Activated CD8-positive, alpha-beta T cell treated with anti-CD3 and anti-CD28 coated beads, Interleukin-2, amount 10 ng/mL, durations not matched to agents 7 days and 5 days (primary cell): ENCODE measurements at regions not wholly inside any gene's neighbourhood (a gene's known extent, or its start where the extent isn't known, plus 50 kb on each side); places are given as distances from the start of the nearest gene placed in this dataset.

Experiments used
- ATAC-seq: fragments of 150-1000 bp; cut with Tn5 transposase; one replicate; pipeline ENCODE4 v1.10.0; 2021; ENCODE audit warnings: moderate library complexity
- CTCF ChIA-PET: fragments of 350-600 bp; sonication (Branson Sonifier 250); formaldehyde crosslinking; loops from one replicate; lab custom pipeline; 2021; ENCODE audit warnings: antibody characterized with exemption; lab: Charles Lee
- POLR2A ChIA-PET: fragments of 350-600 bp; sonication (Branson Sonifier 250); formaldehyde crosslinking; loops from one replicate; lab custom pipeline; 2021; ENCODE audit warnings: antibody characterized with exemption; lab: Charles Lee
- DNase-seq: peaks from one replicate; pipeline ENCODE4 v3.0.0-alpha.2; 2020
- H3K27ac Mint-ChIP-seq: one replicate; pipeline ENCODE4 v1.8.0; 2021; ENCODE audit warnings: mild to moderate bottlenecking, mixed read lengths
- H3K27me3 Mint-ChIP-seq: one replicate; pipeline ENCODE4 v1.8.0; 2021; ENCODE audit warnings: low read depth, mixed read lengths
- H3K36me3 Mint-ChIP-seq: one replicate; pipeline ENCODE4 v1.8.0; 2021; ENCODE audit warnings: low read depth, mixed read lengths
- H3K4me1 Mint-ChIP-seq: one replicate; pipeline ENCODE4 v1.8.0; 2021; ENCODE audit warnings: low read depth, mixed read lengths
- H3K4me3 Mint-ChIP-seq: one replicate; pipeline ENCODE4 v1.8.0; 2021; ENCODE audit warnings: mild to moderate bottlenecking, mixed read lengths
- H3K9me3 Mint-ChIP-seq: one replicate; pipeline ENCODE4 v1.8.0; 2022; ENCODE audit warnings: mixed read lengths; ENCODE audit not compliant: insufficient read depth

DNA sequence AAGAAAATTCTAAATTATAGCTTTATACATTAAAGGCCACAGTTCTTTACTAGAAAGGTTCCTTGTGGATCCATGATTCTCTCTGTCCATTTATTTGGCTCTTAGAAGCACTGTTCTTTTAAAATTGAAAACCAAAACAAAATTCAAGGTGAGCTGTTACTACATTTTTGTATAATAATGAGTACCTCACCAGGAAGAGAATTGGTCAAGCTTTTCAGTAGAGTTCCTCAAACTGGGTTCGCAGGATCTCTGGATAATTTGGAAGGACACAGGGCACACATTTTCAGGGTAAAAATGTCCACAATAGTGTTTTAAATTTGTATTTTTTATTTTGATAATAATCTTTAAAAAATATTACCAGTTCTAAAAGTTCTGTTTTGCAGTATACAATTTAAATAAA lies 93.0 kb downstream of the PPP1R3A start:
- no peak overlapping the region for H3K27ac Mint-ChIP-seq
- CTCF ChIA-PET: no interaction called here
- ATAC-seq: no peak
- no peaks in the 10 kb centered on the region for H3K9me3 Mint-ChIP-seq
- POLR2A ChIA-PET: no interaction called here
- H3K4me1 Mint-ChIP-seq: no peaks in the 10 kb centered on the region
- no peak for DNase-seq
- H3K4me3 Mint-ChIP-seq: no peak overlapping the region
- no peaks in the 10 kb centered on the region for H3K27me3 Mint-ChIP-seq
- no peaks in the 10 kb centered on the region for H3K36me3 Mint-ChIP-seq

DNA sequence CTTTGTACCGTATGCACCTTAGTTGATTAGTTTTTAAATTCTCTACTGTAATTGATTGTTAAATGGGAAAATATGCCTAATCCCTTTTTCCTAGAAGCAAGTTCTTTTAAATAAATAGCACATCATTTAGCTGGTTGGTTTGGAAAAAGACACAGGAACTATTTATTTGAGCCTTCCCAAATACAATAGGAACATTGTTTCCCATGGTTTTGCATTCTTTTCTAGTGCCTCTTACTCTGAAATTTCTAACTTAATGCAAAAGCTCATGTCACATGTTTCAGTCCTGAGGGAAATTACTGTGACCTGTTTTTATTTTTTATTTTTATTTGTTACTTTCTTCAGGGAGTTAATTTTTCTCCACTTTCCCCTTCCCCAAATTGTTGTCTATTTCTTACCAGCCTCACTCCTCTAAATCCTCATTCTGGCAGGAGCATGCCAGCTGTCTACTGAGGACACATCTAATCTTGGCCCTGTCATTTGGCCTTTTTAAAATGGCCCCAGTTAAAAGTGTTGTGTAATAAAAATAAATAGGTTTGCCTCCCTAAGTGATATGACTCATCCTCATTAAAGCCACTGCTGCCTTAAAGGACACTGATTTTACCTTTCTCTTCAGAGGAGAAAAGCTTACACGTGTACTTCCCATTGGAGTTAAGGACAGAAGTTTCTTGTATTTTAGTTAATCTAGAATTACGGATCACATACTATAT lies 94.5 kb downstream of the PPP1R3A start:
- Mint-ChIP-seq H3K27ac (no peak overlapping the region), H3K4me3 (no peak overlapping the region), H3K4me1 (no peaks in the 10 kb centered on the region), H3K36me3 (no peaks in the 10 kb centered on the region), H3K27me3 (no peaks in the 10 kb centered on the region), H3K9me3 (no peaks in the 10 kb centered on the region)
- DNase-seq (no peak), ATAC-seq (no peak)
- CTCF ChIA-PET: interaction anchor here (0.6 kb wide), 1 partner anchor 37 kb away, joined by 3 read pairs; no protein-coding TSS in a partner anchor
- POLR2A ChIA-PET: no interaction called here

DNA sequence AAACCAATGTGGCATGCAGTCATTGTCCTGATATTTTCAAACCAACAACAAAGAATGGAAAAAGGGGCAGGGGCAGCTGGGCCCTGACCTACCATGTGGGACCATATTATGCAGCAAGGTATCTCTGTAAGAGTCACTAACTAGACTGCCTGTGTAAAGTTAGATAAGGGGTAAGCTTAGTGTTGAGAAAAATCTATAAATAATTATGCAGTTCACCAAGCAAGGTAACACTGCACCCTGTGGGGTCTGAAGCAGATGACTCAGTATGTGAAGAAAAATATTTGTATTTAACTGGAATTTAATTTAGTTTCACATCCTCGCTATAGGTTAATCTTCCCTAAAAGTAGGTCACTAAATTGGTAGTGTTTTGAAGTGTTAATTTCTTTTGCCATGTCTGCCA lies 99.3 kb downstream of the PPP1R3A start:
- DNase-seq: no peak
- no peak for ATAC-seq
- no peaks in the 10 kb centered on the region for H3K36me3 Mint-ChIP-seq
- H3K27ac Mint-ChIP-seq: no peak overlapping the region
- POLR2A ChIA-PET: no interaction called here
- CTCF ChIA-PET: no interaction called here
- H3K9me3 Mint-ChIP-seq: no peaks in the 10 kb centered on the region
- no peak overlapping the region for H3K4me3 Mint-ChIP-seq
- no peaks in the 10 kb centered on the region for H3K27me3 Mint-ChIP-seq
- no peaks in the 10 kb centered on the region for H3K4me1 Mint-ChIP-seq

DNA sequence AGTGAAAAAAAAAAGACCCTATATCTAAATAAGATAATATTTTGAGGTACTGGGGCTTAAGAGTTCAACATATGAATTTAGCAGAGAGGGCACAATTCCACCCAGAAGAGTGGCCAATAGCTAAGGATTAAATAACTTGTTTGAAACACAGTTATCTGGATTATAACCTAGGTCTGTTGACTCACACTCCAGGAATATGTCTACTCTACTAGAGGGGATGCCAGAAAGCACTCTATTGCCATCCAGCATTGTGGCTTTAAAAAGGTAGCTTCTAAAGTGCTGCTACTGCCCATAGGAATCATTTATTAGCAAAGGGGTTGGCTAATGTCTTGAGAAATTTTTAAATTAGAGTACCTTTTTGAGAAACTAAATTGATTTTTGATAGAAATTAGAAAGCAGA lies 102.2 kb downstream of the PPP1R3A start:
- Mint-ChIP-seq H3K4me1 (no peaks in the 10 kb centered on the region), H3K36me3 (no peaks in the 10 kb centered on the region), H3K27me3 (no peaks in the 10 kb centered on the region), H3K27ac (no peak overlapping the region), H3K4me3 (no peak overlapping the region), H3K9me3 (no peaks in the 10 kb centered on the region)
- no peak for DNase-seq
- ATAC-seq: no peak
- CTCF ChIA-PET: no interaction called here
- POLR2A ChIA-PET: no interaction called here

DNA sequence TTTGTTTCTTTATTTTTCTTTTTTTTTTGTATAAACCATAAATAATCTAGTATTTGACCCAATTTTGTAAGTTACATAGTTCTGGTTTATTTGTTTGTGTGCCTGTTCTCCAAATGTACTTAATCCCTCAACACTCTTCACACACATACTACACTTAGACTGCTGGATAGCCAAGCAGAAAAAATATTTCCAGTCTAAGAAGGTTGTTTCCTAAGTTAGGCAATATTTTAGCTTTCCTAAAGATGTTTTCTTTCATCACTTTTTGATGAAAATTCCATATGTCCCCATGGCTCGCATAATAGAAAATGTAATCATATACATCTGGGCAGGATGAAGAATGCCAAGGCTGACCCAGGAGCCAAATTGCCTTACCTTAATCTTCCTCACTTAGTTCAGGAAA lies 105.3 kb downstream of the PPP1R3A start:
- DNase-seq: no peak
- CTCF ChIA-PET: no interaction called here
- ATAC-seq: no peak
- no peaks in the 10 kb centered on the region for H3K9me3 Mint-ChIP-seq
- H3K27ac Mint-ChIP-seq: no peak overlapping the region
- no peak overlapping the region for H3K4me3 Mint-ChIP-seq
- no peaks in the 10 kb centered on the region for H3K27me3 Mint-ChIP-seq
- no peaks in the 10 kb centered on the region for H3K4me1 Mint-ChIP-seq
- H3K36me3 Mint-ChIP-seq: no peaks in the 10 kb centered on the region
- POLR2A ChIA-PET: no interaction called here

DNA sequence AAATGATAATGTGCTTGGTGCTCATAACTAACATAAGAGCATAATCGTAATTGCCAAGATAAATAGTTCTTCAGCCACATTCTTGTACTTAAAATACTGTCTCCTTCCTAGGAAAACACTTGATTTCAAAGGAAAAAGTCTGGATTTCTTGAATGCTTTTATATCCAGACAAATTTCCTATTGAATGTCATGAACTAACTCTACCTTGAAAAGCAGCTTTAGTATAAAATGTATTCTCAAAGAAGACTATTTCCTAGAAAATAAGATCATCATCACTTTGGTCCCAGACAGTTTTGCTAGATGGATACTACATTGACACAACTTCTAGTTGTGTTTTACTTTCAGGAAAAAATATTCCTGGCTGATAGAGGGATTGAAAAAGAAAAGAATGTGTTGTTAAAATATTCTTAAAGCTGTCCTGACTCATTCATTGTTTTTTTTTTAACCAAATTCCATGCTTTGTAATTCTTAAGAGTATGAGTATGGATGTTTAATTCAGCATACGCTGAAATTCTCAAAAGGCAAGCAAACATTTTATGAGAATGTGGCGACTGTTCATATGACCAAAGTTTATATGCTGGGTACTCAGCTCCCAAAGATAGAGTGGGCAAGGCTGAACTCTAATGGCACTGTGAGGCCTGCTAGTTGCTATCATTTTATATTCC lies 106.1 kb downstream of the PPP1R3A start:
- ChIA-PET POLR2A (no interaction called here), CTCF (no interaction called here)
- no peak overlapping the region for H3K27ac Mint-ChIP-seq
- H3K27me3 Mint-ChIP-seq: no peaks in the 10 kb centered on the region
- DNase-seq (no peak), ATAC-seq (no peak)
- no peaks in the 10 kb centered on the region for H3K9me3 Mint-ChIP-seq
- H3K4me3 Mint-ChIP-seq: no peak overlapping the region
- H3K4me1 Mint-ChIP-seq: no peaks in the 10 kb centered on the region
- no peaks in the 10 kb centered on the region for H3K36me3 Mint-ChIP-seq

DNA sequence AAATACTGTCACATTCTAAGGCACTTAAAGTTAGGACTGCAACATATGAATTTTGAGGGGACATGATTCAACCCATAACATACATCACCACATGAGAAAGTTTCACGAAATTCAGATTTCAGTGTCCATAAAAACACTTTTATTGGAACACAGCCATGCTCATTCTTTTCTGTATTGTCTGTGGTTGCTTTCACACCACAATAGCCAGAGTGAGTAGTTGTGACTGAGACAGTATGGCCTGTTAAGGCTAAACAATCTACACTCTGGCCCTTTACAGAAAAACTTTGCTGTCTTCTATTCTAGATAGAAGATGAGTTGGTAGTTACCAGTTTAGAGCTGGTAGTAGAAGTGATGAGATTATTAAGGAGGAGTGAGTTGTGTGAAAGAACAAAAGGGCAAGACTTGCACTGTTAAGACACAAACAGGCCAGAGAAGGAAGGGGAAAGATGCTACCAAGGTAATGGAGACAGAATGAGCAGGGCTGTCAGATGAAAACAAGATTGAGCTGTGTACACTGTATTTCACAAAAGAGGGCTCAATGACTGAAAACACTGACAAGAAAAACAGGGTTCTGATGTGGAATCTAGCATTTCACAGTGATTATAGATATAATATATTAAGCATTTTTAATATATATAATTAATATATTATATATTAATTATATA lies 108.6 kb downstream of the PPP1R3A start:
- POLR2A ChIA-PET: no interaction called here
- Mint-ChIP-seq H3K27ac (no peak overlapping the region), H3K9me3 (no peaks in the 10 kb centered on the region), H3K27me3 (no peaks in the 10 kb centered on the region), H3K4me1 (no peaks in the 10 kb centered on the region), H3K36me3 (no peaks in the 10 kb centered on the region), H3K4me3 (no peak overlapping the region)
- no peak for ATAC-seq
- CTCF ChIA-PET: no interaction called here
- DNase-seq: no peak

DNA sequence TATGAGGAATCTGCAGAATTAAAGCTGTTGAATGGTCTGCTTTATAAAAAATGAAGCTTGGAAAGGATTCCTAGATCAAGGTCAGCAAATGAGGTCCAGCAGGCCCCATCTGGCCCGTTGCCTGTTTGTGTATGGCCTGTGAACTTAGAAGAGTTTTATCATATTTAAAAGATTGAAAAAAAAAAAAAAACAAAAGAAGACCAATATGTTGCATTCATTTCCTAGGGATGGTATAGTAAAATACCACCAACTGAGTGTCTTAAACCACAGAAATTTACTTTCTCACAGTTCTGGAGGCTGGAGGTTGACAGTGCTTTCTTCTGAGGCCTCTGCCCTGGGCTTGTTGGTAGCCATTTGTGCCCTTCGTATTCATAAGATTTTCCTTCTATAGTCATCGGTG lies 109.2 kb downstream of the PPP1R3A start:
- Mint-ChIP-seq H3K4me3 (no peak overlapping the region), H3K27ac (no peak overlapping the region), H3K4me1 (no peaks in the 10 kb centered on the region), H3K27me3 (no peaks in the 10 kb centered on the region), H3K36me3 (no peaks in the 10 kb centered on the region), H3K9me3 (no peaks in the 10 kb centered on the region)
- DNase-seq (no peak), ATAC-seq (no peak)
- CTCF ChIA-PET: no interaction called here
- POLR2A ChIA-PET: no interaction called here

DNA sequence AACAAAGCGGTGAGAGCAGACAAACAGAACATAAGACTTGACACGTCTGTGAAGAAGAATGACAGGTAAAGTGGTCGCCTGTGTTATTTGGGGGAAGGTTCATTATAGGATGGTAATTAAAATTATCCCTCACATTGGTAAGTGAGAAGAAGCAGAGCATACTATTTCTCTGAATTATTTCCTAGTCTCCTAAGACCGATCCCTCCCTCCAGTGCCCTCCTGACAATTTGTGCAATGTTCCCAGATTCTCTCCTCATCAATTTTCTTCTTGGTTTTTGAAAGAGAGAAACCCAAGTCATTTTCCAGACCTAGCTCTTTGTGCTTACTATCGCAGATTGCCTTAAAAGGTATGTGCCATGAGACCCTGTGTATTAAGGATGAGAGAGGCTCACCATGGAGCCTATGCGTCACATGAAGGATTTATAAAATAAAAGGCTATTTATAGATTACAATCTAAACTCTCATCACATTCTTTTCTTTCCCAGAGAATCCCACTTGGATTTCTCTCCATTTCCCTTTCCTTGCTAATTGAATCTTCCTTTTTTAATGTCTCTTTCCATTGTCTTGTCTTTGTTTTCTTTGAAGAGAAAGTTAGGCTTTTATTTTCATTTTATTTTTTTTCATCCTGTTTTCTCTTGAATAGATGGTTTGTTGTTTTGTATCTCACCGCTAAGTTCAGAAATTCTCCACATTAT lies 112.0 kb downstream of the PPP1R3A start:
- no peaks in the 10 kb centered on the region for H3K27me3 Mint-ChIP-seq
- H3K9me3 Mint-ChIP-seq: no peaks in the 10 kb centered on the region
- no peak overlapping the region for H3K27ac Mint-ChIP-seq
- no peaks in the 10 kb centered on the region for H3K4me1 Mint-ChIP-seq
- DNase-seq (no peak), ATAC-seq (no peak)
- H3K4me3 Mint-ChIP-seq: no peak overlapping the region
- ChIA-PET POLR2A (no interaction called here), CTCF (no interaction called here)
- H3K36me3 Mint-ChIP-seq: no peaks in the 10 kb centered on the region

DNA sequence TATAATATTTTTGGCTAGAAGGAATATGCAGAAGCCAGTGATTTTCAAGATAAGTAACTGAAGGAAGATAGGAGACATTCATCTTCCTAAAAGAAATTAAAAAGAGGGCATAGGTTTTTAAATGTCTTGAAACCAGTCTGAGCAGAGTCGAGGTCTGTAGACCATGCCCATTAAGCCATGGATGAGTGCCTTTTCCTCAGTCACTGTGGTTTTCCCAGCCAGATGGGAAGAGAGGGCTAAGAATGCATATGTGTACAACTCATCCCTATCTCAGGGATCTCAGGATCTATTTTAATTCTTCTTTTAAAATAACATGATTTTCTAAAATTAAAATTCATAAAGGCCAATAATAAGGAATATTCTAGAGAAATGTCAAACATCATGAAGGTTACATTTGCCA lies 112.8 kb downstream of the PPP1R3A start:
- H3K4me3 Mint-ChIP-seq: no peak overlapping the region
- DNase-seq (no peak), ATAC-seq (no peak)
- no peak overlapping the region for H3K27ac Mint-ChIP-seq
- ChIA-PET CTCF (no interaction called here), POLR2A (no interaction called here)
- no peaks in the 10 kb centered on the region for H3K36me3 Mint-ChIP-seq
- no peaks in the 10 kb centered on the region for H3K27me3 Mint-ChIP-seq
- H3K4me1 Mint-ChIP-seq: no peaks in the 10 kb centered on the region
- H3K9me3 Mint-ChIP-seq: no peaks in the 10 kb centered on the region

DNA sequence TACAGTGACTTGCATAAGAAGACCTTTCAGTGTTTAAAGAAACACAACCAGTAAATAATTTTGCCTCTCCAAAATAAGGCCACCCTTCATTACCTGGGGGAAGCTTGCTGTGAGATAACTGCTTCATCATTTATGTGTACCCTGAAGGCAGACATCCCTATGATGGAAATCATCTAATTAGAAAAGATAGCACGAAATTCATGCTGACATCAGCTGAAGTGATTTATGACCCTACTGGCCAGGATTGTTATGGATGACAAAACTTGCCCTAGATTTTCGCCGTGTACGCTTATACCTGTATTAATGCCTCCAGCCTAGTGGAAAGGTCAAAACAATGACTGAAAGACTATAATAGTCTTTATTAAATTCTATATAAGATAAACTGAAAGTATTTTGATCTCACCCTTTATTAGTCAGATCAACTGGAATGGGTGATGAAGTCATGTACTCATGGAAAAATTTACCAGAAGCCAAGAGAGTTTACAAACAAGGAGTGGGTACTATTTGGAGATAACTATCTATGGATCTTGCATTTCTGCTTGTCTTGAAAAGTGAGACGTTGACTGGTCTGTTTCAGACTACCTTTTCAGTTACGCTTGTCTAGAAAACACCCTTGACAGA lies 114.2 kb downstream of the PPP1R3A start:
- Mint-ChIP-seq H3K27me3 (no peaks in the 10 kb centered on the region), H3K4me3 (no peak overlapping the region), H3K9me3 (no peaks in the 10 kb centered on the region), H3K36me3 (no peaks in the 10 kb centered on the region), H3K4me1 (no peaks in the 10 kb centered on the region), H3K27ac (no peak overlapping the region)
- CTCF ChIA-PET: no interaction called here
- DNase-seq: no peak
- POLR2A ChIA-PET: no interaction called here
- no peak for ATAC-seq

DNA sequence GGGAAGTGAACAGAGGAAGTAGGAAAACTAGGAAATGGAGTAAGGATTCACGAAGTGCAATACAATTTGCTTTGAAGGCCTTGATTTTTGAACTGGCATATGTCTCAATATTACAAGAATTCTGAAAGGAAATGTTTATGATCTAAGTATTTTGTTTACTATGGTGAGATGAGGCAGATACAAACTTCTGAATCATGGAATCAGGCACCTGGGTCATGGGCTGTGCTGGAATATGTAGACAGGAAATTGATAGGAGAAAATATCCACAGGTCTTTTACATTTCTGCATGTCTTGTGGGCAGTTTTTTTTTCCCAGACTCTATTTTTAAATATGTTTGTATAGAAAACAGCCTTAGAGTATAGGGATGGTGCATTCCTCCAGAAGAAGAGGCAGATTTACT lies 117.1 kb downstream of the PPP1R3A start:
- Mint-ChIP-seq H3K36me3 (no peaks in the 10 kb centered on the region), H3K4me3 (no peak overlapping the region), H3K27ac (no peak overlapping the region), H3K4me1 (no peaks in the 10 kb centered on the region), H3K27me3 (no peaks in the 10 kb centered on the region), H3K9me3 (no peaks in the 10 kb centered on the region)
- CTCF ChIA-PET: no interaction called here
- DNase-seq (no peak), ATAC-seq (no peak)
- POLR2A ChIA-PET: no interaction called here
